Common myeloid progenitor, CD34-positive (primary cell): ENCODE measurements at regions not wholly inside any gene's neighbourhood (a gene's known extent, or its start where the extent isn't known, plus 50 kb on each side); places are given as distances from the start of the nearest gene placed in this dataset.

Experiments used
- CTCF ChIA-PET: fragments of 350-600 bp; sonication (Branson Sonifier 250); formaldehyde crosslinking; loops from one replicate; lab custom pipeline; 2021; ENCODE audit warnings: antibody characterized with exemption; lab: Charles Lee
- POLR2A ChIA-PET: fragments of 350-600 bp; sonication (Branson Sonifier 250); formaldehyde crosslinking; loops from one replicate; lab custom pipeline; 2021; ENCODE audit warnings: antibody characterized with exemption; lab: Charles Lee
- DNase-seq, 3 donors: peaks; one replicate each; pipeline versions ENCODE4 v3.0.0 to v3.0.0-alpha.2; 2013
- H3K27ac ChIP-seq, 2 experiments: 1 replicate in 1 of 2; 2 replicates in 1 of 2; pipeline ENCODE4 v1.7.0; 2013; ENCODE audit warnings: inconsistent platforms in 2 of 2, low read length in 2 of 2, mild to moderate bottlenecking in 2 of 2, low read depth in 1 of 2, moderate library complexity in 1 of 2; ENCODE audit not compliant: severe bottlenecking in 2 of 2, insufficient read depth in 1 of 2, poor library complexity in 1 of 2
- H3K27me3 ChIP-seq, 5 experiments: replicated peaks in 2 of 5; 1 replicate in 3 of 5; 2 replicates in 2 of 5; pipeline versions ENCODE4 v1.6.1 to v1.7.0; 2013; ENCODE audit warnings: low read length in 4 of 5, mild to moderate bottlenecking in 2 of 5, moderate library complexity in 2 of 5, inconsistent platforms in 1 of 5; ENCODE audit not compliant: insufficient read depth in 5 of 5, control insufficient read depth in 4 of 5
- H3K36me3 ChIP-seq, 4 experiments: 1 replicate in 2 of 4; 2 replicates in 2 of 4; pipeline versions ENCODE4 v1.6.1 to v1.7.0; 2013; ENCODE audit warnings: low read length in 3 of 4, control low read depth in 1 of 4, mild to moderate bottlenecking in 1 of 4; ENCODE audit not compliant: control insufficient read depth in 4 of 4, insufficient read depth in 4 of 4
- H3K4me1 ChIP-seq, 4 experiments: 1 replicate in 3 of 4; 2 replicates in 1 of 4; pipeline versions ENCODE4 v1.6.1 to v1.7.1; 2013; ENCODE audit warnings: low read length in 3 of 4, mild to moderate bottlenecking in 3 of 4, control low read depth in 1 of 4, inconsistent platforms in 1 of 4, moderate library complexity in 1 of 4; ENCODE audit not compliant: control insufficient read depth in 4 of 4, insufficient read depth in 4 of 4; ENCODE audit errors: control extremely low read depth in 1 of 4
- H3K4me3 ChIP-seq, 7 experiments: 1 replicate in 4 of 7; 2 replicates in 3 of 7; pipeline versions ENCODE4 v1.5.1 to v1.7.0; 2013; ENCODE audit warnings: mild to moderate bottlenecking in 7 of 7, low read length in 6 of 7, moderate library complexity in 6 of 7, inconsistent platforms in 2 of 7, low read depth in 2 of 7, control low read depth in 1 of 7; ENCODE audit not compliant: insufficient read depth in 4 of 7, control insufficient read depth in 1 of 7; ENCODE audit errors: extremely low read depth in 1 of 7
- H3K9me3 ChIP-seq, 5 experiments: 1 replicate in 4 of 5; 2 replicates in 1 of 5; pipeline versions ENCODE4 v1.6.1 to v1.7.1; 2013; ENCODE audit warnings: low read length in 4 of 5, mild to moderate bottlenecking in 2 of 5, inconsistent platforms in 1 of 5, low read depth in 1 of 5, moderate library complexity in 1 of 5; ENCODE audit not compliant: control insufficient read depth in 4 of 5, insufficient read depth in 2 of 5; ENCODE audit errors: control extremely low read depth in 1 of 5
- WGBS: methylation state at CpG from one replicate; pipeline ENCODE4 v1.1.5; 2013; ENCODE audit not compliant: insufficient coverage; 5-methylcytosine and 5-hydroxymethylcytosine counted together

DNA sequence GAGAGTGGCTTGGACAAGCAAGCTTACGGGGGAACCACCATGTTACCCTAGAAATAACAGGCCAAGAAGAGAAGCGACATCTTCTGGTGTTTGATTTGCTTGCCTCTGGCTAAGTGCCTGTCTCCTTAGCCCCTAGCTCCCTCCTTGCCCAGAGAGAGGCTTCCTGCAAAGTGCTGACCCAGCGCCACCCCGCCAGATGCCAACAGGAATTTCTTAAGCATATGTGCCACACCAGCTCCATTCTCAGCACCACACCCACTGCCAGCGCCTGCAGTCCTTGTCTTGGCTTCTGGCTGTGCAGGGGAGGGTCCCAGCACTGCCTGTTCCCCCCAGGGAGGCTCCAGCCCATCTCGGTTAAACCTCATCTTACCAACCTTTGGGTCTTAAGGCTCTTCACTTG, 74.2 kb upstream of the NCOR2 start:
- Histone ChIP-seq H3K36me3 (no peaks in the 10 kb centered on the region), H3K4me1 (peaks cover 0 to 11% (median 10%) of the 10 kb centered on the region in 4 experiments), H3K9me3 (peaks cover 0 to 3% (median 0%) of the 10 kb centered on the region in 5 experiments), H3K27me3 (no peaks in the 10 kb centered on the region), H3K4me3 (no peak overlapping the region), H3K27ac (no peak overlapping the region)
- ChIA-PET CTCF (interaction anchor here (0.7 to 1.5 kb wide), 4 partner anchors 12 to 129 kb away, joined by 3 to 4 read pairs (median 3); no protein-coding TSS in a partner anchor), POLR2A (interaction anchor here (0.5 to 0.6 kb wide), 2 partner anchors 20 to 36 kb away, joined by 3 read pairs; no protein-coding TSS in a partner anchor)
- 83% methylated on average over 5 of the region's 6 CpGs for WGBS
- DNase-seq: no peak

DNA sequence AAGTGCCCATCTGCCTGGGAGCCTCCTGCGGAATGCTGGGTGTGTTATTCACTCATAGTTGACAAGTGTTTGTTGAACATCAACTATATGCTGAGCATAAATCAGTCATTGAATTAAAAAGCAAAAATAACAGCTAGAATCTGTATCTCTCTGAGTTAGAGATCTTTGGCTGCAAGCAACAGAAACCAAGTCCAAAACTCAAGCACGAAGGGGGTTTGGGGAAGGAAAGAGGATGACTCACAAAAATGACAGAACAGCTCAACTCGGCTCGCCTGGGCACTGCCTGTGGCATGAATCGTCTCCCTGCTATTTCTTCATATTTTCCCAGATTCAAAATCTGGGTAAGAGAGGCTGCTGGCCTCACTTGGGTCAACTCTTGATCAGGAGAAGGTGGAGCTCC, 72.6 kb upstream of the NCOR2 start:
- H3K4me1 ChIP-seq: peaks cover 0 to 8% (median 3%) of the 10 kb centered on the region in 4 experiments
- H3K4me3 ChIP-seq: no peak overlapping the region
- no peaks in the 10 kb centered on the region for H3K36me3 ChIP-seq
- H3K27ac ChIP-seq: no peak overlapping the region
- CTCF ChIA-PET: interaction anchor here (0.7 to 1.7 kb wide), 2 partner anchors 16 to 20 kb away, joined by 3 to 7 read pairs; no protein-coding TSS in a partner anchor
- POLR2A ChIA-PET: no interaction called here
- peak in 2 of 3 donors; percentile 45 to 48 for DNase-seq
- H3K27me3 ChIP-seq: no peaks in the 10 kb centered on the region
- peaks cover 0 to 3% (median 0%) of the 10 kb centered on the region in 5 experiments for H3K9me3 ChIP-seq
- 55% methylated on average over 4 of the region's 5 CpGs for WGBS

DNA sequence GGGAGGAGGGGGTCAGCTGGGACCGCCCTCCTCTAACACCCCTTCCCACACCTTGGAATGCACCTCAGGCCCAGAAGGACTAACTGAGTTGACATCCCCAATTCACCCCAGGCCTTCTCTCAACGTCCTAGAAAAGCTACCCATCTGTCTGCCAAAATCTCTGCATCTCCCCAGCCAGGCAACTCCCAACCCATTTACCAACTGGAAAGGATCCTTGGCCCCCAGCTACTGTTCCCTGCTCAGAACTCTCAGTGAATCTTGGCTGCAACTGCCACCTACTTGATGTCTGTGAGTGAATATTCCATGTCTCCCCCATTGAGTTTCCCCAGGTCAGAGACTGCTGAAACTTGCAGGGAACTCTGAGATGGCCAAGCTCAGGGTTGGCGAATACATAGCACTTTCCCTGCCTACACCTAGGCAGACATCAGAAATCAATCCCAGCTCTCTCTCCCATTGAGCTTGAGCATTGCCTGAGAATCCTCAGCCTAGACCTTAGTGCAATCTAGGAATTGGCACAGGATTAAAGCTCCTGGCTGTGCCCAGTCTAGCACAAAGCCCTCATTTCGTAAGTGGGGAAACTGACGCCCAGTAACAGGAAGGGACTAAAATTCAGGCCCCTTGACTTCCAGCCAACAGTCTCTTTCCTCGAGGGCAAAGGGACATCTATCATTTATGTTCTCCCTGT, 71.9 kb upstream of the NCOR2 start:
- no peak overlapping the region for H3K27ac ChIP-seq
- no peak for DNase-seq
- POLR2A ChIA-PET: no interaction called here
- peaks cover 0 to 3% (median 0%) of the 10 kb centered on the region in 5 experiments for H3K9me3 ChIP-seq
- CTCF ChIA-PET: interaction anchor here (1.7 kb wide), 1 partner anchor 17 kb away, joined by 7 read pairs; no protein-coding TSS in a partner anchor
- no peak overlapping the region for H3K4me3 ChIP-seq
- H3K27me3 ChIP-seq: no peaks in the 10 kb centered on the region
- WGBS: 82% methylated on average over 5 of the region's 6 CpGs
- peaks cover 0 to 8% (median 3%) of the 10 kb centered on the region in 4 experiments for H3K4me1 ChIP-seq
- no peaks in the 10 kb centered on the region for H3K36me3 ChIP-seq

DNA sequence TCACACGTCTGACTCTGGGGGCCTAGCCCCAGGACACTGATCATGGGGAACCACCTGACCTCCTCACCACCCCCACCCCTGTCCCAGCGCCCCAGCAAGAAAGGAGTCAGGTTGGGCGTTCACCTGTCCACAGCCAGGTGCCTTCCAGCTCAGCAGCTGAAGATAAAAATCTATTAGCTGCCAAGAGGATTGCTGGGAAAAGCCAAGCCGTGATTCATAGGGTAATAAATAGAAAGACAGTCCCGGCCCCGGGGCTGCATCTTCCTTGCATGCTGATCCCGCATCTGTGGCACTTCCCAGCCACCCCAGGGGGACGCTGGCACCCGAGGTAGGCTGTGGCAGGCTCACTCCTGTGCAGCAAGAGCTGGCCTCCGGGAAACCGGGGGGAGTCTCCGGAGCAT, 70.2 kb upstream of the NCOR2 start:
- Histone ChIP-seq H3K27ac (no peak overlapping the region), H3K4me3 (no peak overlapping the region), H3K36me3 (no peaks in the 10 kb centered on the region), H3K9me3 (peaks cover 0 to 3% (median 0%) of the 10 kb centered on the region in 5 experiments), H3K27me3 (no peaks in the 10 kb centered on the region), H3K4me1 (peaks cover 0 to 12% (median 4%) of the 10 kb centered on the region in 4 experiments)
- ChIA-PET POLR2A (no interaction called here), CTCF (interaction anchor here (1.0 to 1.1 kb wide), 2 partner anchors 11 to 13 kb away, joined by 4 to 5 read pairs; no protein-coding TSS in a partner anchor)
- DNase-seq: no peak
- 88% methylated on average over 11 of the region's 12 CpGs for WGBS

DNA sequence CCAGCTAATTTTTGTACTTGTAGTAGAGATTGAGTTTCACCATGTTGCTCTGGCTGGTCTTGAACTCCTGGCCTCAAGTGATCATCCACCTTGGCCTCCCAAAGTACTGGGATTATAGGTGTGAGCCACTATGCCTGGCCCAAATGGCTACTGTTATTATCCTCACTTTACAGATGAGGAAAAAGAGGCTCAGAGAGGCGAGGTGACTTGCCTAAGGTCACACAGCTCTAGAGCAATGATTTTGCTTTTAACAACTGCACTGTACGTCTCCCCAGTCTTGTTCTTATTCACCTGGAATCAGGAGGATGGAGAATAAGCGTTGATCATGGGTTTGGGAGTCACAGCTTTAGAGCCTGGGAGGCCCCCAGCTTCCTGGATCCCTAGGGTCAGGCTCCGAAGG, 69.8 kb upstream of the NCOR2 start:
- H3K4me3 ChIP-seq: no peak overlapping the region
- H3K27me3 ChIP-seq: no peaks in the 10 kb centered on the region
- peaks cover 0 to 3% (median 0%) of the 10 kb centered on the region in 5 experiments for H3K9me3 ChIP-seq
- CTCF ChIA-PET: interaction anchor here (1.0 to 1.2 kb wide), 3 partner anchors 11 to 20 kb away, joined by 3 to 5 read pairs (median 4); no protein-coding TSS in a partner anchor
- H3K36me3 ChIP-seq: no peaks in the 10 kb centered on the region
- H3K27ac ChIP-seq: no peak overlapping the region
- H3K4me1 ChIP-seq: peaks cover 0 to 12% (median 4%) of the 10 kb centered on the region in 4 experiments
- no peak for DNase-seq
- WGBS: 83% methylated on average over 4 of the region's 4 CpGs
- POLR2A ChIA-PET: no interaction called here

DNA sequence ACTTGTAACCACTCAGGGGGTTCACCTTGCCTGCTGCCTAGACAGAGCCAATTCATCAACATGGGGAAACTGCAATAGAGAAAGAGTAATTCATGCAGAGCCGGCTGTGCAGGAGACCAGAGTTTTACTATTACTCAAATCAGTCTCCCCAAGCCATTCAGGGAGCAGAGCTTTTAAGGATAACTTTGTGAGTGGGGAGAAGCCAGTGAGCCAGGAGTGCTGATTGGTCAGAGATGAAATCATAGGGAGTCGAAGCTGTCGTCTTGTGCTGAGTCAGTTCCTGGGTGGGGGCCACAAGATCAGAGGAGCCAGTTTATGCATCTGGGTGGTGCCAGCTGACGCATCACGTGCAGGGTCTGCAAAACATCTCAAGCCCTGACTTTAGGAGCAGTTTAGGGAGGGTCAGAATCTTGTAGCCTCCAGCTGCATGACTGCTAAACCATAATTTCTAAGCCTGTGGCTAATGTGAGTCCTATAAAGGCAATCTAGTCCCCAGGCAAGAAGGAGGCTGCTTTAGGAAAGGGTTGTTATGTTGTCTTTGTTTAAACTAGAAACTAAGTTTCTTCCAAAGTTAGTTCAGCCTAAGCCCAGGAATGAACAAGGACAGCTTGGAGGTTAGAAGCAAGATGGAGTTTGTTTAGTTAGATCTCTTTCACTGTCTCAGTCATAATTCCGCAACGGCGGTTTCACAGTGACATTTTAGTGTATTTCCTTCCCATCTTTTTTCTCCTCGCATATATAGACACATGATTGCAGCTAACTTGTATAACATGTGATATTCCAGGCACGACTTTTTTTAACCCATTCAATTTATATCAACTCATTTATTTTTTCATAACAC, 68.9 kb upstream of the NCOR2 start:
- POLR2A ChIA-PET: interaction anchor here (0.7 kb wide), 1 partner anchor 16 kb away, joined by 3 read pairs; no protein-coding TSS in a partner anchor

More for the DNA sequence above, 68.9 kb upstream of the NCOR2 start:
- H3K27me3 ChIP-seq: no peaks in the 10 kb centered on the region
- no peak overlapping the region for H3K27ac ChIP-seq
- H3K9me3 ChIP-seq: peaks cover 0 to 3% (median 0%) of the 10 kb centered on the region in 5 experiments
- H3K4me3 ChIP-seq: no peak overlapping the region
- 32% methylated on average over 4 of the region's 10 CpGs for WGBS
- DNase-seq: no peak
- peaks cover 0 to 12% (median 4%) of the 10 kb centered on the region in 4 experiments for H3K4me1 ChIP-seq
- CTCF ChIA-PET: interaction anchor here (1.0 to 1.3 kb wide), 5 partner anchors 11 to 46 kb away, joined by 3 to 4 read pairs (median 3); no protein-coding TSS in a partner anchor
- H3K36me3 ChIP-seq: no peaks in the 10 kb centered on the region
